ENCODE measurements at regions not wholly inside any gene's neighbourhood (a gene's known extent, or its start where the extent isn't known, plus 50 kb on each side); places are given as distances from the start of the nearest gene placed in this dataset.

DNA sequence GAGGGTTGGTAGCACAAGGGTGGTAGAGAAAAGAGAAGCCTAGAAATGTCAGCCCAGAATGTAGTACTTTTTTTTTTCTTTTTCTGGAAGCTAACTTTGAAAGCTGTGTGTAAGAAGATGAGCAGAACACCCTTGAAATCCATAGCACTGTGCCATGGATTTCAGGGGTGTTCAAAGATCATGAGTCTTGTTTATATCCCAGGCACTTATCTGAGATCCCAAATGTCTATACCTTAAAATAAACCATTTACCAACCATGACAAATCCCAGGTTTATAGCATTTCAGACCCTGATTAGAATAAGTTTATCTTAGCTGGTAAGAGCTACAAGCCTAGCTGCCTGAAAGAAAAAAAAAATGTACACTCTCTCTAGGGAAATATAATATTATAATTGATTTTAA, 389.9 kb upstream of the ANXA10 start:
- dilution Hi-C loops (cut with MboI; ENCODE audit: extremely low pct_ligation_motif_present, low sequenced_read_pairs), result no loop called here
- no peak for TF ChIP-seq EZH2 (IDR thresholded peaks at IDR 0.05; ENCODE audit: low read length)
- TF ChIP-seq, protein P1, sequence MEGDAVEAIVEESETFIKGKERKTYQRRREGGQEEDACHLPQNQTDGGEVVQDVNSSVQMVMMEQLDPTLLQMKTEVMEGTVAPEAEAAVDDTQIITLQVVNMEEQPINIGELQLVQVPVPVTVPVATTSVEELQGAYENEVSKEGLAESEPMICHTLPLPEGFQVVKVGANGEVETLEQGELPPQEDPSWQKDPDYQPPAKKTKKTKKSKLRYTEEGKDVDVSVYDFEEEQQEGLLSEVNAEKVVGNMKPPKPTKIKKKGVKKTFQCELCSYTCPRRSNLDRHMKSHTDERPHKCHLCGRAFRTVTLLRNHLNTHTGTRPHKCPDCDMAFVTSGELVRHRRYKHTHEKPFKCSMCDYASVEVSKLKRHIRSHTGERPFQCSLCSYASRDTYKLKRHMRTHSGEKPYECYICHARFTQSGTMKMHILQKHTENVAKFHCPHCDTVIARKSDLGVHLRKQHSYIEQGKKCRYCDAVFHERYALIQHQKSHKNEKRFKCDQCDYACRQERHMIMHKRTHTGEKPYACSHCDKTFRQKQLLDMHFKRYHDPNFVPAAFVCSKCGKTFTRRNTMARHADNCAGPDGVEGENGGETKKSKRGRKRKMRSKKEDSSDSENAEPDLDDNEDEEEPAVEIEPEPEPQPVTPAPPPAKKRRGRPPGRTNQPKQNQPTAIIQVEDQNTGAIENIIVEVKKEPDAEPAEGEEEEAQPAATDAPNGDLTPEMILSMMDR (optimal IDR thresholded peaks at IDR 0.05 in 1 of 3, IDR thresholded peaks at IDR 0.05 in 1 of 3, conservative IDR thresholded peaks at IDR 0.05 in 1 of 3; ENCODE audit: extremely low read depth in 1 of 3, insufficient read depth in 2 of 3, low read length in 3 of 3), result no peak
- H2AFZ ChIP-seq (ENCODE audit: control insufficient read depth, low read length), result no peak overlapping the region
- FAIRE-seq (no peak), DNase-seq (ENCODE audit: low read depth, low spot score) (no peak)
- no peaks in the 10 kb centered on the region for H4K20me1 ChIP-seq (ENCODE audit: control insufficient read depth, extremely low read depth, insufficient read depth, low read length)
- H3K27ac ChIP-seq (ENCODE audit: control insufficient read depth, insufficient read depth, low read length), result no peak overlapping the region
- H3K9me1 ChIP-seq (ENCODE audit: control insufficient read depth, extremely low read depth, insufficient read depth, low read length), result no peaks in the 10 kb centered on the region
- H3K4me3 ChIP-seq (ENCODE audit: control insufficient read depth in 2 of 3, extremely low read depth in 1 of 3, insufficient read depth in 2 of 3, low read depth in 1 of 3, low read length in 3 of 3), result no peak overlapping the region
- no peak overlapping the region for H3K4me2 ChIP-seq (ENCODE audit: control insufficient read depth, extremely low read depth, insufficient read depth, low read depth, low read length)
- H3K36me3 ChIP-seq (ENCODE audit: control insufficient read depth in 2 of 2, extremely low read depth in 1 of 2, insufficient read depth in 2 of 2, low read length in 2 of 2), result no peaks in the 10 kb centered on the region
- H3K79me2 ChIP-seq (ENCODE audit: control insufficient read depth, insufficient read depth, low read length), result no peaks in the 10 kb centered on the region
- H3K27me3 ChIP-seq (ENCODE audit: control insufficient read depth, extremely low read depth, insufficient read depth, low read length), result no peaks in the 10 kb centered on the region
- no peaks in the 10 kb centered on the region for H3K4me1 ChIP-seq (ENCODE audit: control insufficient read depth, extremely low read depth, insufficient read depth, low read length)
- no peak overlapping the region for H3K9ac ChIP-seq (ENCODE audit: control insufficient read depth, extremely low read depth, insufficient read depth, low read length)
- no peaks in the 10 kb centered on the region for H3K9me3 ChIP-seq (ENCODE audit: control insufficient read depth, low read depth, low read length)

DNA sequence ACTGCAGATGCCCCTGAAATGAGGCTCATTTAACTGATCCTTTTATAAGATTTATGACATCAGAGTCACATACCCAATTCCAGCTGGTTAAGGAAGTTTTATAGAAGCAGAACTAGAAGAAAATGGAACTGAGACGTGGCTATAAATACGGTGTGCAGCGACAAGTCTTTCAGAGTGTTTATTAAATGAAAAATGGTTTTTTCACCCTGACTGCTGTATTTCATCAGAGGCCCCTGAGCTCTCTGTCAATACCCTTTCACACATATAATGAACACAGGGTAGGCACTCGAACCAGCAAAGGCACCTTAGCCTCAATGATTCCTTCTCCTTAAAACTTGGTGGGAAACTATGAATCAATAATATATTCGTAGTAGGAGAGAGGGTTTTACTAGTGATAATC, 380.8 kb upstream of the ANXA10 start:
- Histone ChIP-seq H3K27ac (ENCODE audit: control insufficient read depth, insufficient read depth, low read length) (no peak overlapping the region), H3K9me1 (ENCODE audit: control insufficient read depth, extremely low read depth, insufficient read depth, low read length) (no peaks in the 10 kb centered on the region), H3K4me3 (ENCODE audit: control insufficient read depth in 2 of 3, extremely low read depth in 1 of 3, insufficient read depth in 2 of 3, low read depth in 1 of 3, low read length in 3 of 3) (no peak overlapping the region), H3K4me1 (ENCODE audit: control insufficient read depth, extremely low read depth, insufficient read depth, low read length) (no peaks in the 10 kb centered on the region), H3K9ac (ENCODE audit: control insufficient read depth, extremely low read depth, insufficient read depth, low read length) (no peak overlapping the region), H3K36me3 (ENCODE audit: control insufficient read depth in 2 of 2, extremely low read depth in 1 of 2, insufficient read depth in 2 of 2, low read length in 2 of 2) (no peaks in the 10 kb centered on the region), H3K27me3 (ENCODE audit: control insufficient read depth, extremely low read depth, insufficient read depth, low read length) (no peaks in the 10 kb centered on the region), H2AFZ (ENCODE audit: control insufficient read depth, low read length) (no peak overlapping the region), H3K79me2 (ENCODE audit: control insufficient read depth, insufficient read depth, low read length) (no peaks in the 10 kb centered on the region), H4K20me1 (ENCODE audit: control insufficient read depth, extremely low read depth, insufficient read depth, low read length) (no peaks in the 10 kb centered on the region), H3K9me3 (ENCODE audit: control insufficient read depth, low read depth, low read length) (no peaks in the 10 kb centered on the region), H3K4me2 (ENCODE audit: control insufficient read depth, extremely low read depth, insufficient read depth, low read depth, low read length) (no peak overlapping the region)
- dilution Hi-C loops (cut with MboI; ENCODE audit: extremely low pct_ligation_motif_present, low sequenced_read_pairs), result no loop called here
- no peak for FAIRE-seq
- DNase-seq (ENCODE audit: low read depth, low spot score), result no peak
- TF ChIP-seq, protein P1 (optimal IDR thresholded peaks at IDR 0.05 in 1 of 3, IDR thresholded peaks at IDR 0.05 in 1 of 3, conservative IDR thresholded peaks at IDR 0.05 in 1 of 3; ENCODE audit: extremely low read depth in 1 of 3, insufficient read depth in 2 of 3, low read length in 3 of 3), result no peak
- no peak for TF ChIP-seq EZH2 (IDR thresholded peaks at IDR 0.05; ENCODE audit: low read length)

Measured in keratinocyte (primary cell).